Stimulated activated CD4-positive, alpha-beta T cell treated with anti-CD3 and anti-CD28 coated beads, Interleukin-15, amount 100 ng/mL, for 24 hours (primary cell): ENCODE measurements at regions not wholly inside any gene's neighbourhood (a gene's known extent, or its start where the extent isn't known, plus 50 kb on each side); places are given as distances from the start of the nearest gene placed in this dataset.
"Not testable (repeated sequence)": the region's sequence is repeated elsewhere in the genome, so short reads cannot be mapped to it uniquely, and the experiment has no call there.

Experiments used
- DNase-seq: peaks from one replicate; pipeline ENCODE4 v3.0.0-alpha.2; 2020

DNA sequence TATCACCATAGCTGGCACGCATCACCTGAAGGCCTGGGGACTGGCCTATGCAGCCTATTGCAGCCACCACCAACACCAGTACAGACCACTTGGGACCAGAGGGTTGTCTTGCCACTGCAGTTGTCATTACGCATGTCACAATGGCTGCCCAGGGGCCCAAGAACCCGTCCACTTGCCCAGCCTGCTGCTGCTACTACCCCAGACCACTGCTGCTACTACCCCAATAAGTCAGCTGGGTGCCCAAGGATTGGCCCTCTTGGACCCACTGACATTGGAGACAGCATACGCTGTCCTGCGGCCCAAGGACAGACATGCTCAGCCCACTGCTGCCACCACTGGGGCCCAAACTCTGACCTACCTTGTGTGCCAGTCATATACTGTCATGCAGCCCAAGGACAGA lies 102.7 kb upstream of the OR9Q1 start:
- no peak for DNase-seq

DNA sequence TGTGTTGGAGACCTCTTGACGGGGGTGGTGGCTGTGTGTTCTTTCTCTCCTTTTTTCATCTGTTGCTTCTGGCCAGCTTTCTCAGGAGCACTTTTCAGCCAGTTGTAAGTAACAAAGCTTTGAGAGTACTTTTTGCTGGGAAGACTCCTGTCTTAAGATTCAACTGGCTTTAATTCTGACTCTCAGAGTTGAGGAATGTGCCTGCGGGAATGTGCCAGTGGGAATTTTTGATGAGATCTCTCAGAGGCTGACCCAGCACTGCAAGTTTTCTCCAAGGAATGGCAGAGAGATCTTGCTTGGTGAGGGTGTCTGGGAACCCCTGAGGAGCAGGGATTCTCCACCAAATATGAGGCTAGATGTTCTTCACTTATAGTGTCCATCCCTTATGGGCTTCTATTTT lies 91.6 kb upstream of the OR9Q1 start:
- DNase-seq: no peak

DNA sequence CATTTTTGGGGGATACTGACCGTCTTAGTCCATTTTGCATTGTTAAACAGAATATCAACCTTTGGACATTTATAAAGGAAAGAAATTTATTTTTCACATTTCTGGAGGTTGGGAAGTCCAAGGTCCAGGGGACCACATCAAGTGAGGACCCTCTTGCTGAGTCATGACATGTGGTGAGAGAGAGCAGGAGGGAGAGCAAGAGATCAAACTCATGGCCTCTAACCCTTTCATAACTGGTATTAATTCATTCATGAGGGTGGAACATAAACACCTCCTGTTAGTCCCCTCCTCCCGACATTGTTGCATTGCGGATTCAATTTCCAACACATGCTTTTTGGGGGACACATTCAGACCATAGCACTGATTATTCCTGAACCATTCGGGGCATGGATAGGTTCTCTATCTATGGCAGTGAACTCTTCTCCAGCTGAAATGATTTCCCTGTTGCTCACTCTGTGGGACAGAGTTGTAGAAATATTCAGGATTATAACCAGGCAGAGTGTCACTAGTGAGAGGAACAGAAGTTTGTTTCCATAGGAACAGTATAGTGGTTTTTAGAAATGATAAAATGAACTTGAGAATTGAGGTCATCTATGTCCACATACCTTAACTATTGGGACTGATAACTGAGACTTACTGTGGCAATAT lies 88.2 kb upstream of the OR9Q1 start:
- no peak for DNase-seq

DNA sequence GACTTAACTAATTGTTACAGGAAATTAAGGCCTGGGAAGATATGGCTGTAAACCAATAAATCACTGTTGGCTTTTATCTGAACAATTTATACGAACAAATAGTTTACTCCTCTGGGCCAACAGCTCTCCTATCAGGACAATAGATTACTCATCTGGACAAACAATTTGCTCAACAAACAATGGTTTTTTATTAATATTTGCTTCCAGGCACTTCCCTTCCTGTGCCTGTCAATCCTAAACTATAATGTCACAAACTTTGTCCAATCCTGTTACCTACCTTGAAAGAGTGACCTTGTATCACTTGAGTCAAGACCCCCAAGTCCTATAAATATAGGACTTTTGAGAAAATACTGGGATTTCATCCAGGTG lies 87.6 kb upstream of the OR9Q1 start:
- DNase-seq: no peak

GRCh38 chr11:57937431-57937830 lies 86.2 kb upstream of the OR9Q1 start:
- no peak for DNase-seq

- DNase-seq: no peak
Measured at GRCh38 chr11:57938351-57938750, 85.3 kb upstream of the OR9Q1 start.

DNA sequence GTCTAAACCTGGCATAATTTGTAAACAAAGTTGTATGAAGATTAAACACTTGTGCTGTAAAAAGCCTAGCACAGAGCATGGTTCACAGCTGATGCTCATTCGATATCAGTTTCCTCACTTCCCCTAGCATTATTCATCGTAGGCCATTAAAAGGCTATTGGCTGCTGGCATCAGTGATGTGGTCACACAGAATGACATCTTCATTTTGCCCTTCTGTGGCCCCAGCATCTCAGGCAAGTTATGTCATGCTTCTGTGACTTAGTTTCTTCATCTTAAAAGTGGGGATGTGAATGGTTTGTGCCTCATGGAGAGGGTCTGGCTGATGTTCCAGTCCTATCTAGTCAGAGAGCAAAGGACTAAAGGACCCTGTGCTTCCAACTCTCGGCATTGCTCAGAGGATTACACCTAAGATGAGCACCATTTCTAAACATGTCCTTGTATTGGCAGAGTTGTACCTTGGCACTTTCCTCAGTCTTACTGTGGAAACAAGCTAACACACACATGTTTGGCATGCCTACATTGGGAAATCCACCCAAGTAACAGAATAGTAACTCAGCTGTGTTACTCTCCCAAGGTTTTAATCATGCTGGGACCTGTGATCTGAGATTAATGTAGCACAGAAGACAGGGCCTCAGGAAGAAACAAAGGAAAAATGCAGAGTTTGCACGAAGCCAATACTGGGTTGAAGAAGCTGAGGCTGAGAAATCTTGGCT lies 83.5 kb upstream of the OR9Q1 start:
- no peak for DNase-seq

DNA sequence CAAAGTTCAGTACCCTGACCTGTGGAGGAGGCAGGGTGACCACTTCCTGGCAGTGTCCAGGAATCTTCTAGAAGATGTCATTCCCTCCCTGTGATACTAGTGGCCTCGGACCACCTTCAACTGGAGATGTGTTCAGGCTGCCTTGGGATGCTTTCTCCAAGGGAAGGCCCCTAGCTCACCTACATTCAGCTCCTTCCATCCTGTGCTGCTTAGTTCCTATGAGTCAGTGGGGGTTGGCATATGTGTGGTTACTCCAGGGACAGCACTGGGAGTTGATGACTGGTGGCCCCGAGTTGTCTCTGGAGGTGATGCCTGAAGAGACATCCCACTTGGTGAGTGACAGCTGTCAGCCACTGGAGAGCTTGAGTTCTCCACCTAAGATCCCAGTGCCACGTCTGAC lies 81.8 kb upstream of the OR9Q1 start:
- DNase-seq: no peak

DNA sequence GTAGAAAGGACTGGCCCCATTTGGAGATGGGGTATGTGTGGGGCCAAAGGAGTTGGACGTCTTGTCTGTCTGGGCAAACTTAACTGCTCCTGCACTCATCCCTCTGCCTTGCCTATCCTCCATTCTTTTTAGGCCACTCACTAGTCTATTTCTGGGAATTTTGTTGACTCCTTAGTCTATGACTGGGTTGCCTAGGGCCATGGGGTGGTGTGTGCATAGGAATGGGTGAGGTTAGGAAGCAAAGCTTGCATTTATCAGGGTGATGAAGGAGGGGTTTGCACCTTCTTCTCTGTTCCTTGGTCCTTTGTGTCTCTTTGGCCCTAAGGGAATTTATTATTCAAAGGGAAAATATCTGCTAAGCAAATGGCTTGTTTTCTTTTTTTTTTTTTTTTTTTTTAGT lies 80.9 kb upstream of the OR9Q1 start:
- DNase-seq: no peak

GRCh38 chr11:57943766-57944165 lies 79.9 kb upstream of the OR9Q1 start:
- DNase-seq: not testable (repeated sequence)

GRCh38 chr11:57946628-57947027 lies 77.1 kb upstream of the OR9Q1 start:
- DNase-seq: no peak

GRCh38 chr11:57964660-57965059 lies 59.0 kb upstream of the OR9Q1 start:
- no peak for DNase-seq

DNA sequence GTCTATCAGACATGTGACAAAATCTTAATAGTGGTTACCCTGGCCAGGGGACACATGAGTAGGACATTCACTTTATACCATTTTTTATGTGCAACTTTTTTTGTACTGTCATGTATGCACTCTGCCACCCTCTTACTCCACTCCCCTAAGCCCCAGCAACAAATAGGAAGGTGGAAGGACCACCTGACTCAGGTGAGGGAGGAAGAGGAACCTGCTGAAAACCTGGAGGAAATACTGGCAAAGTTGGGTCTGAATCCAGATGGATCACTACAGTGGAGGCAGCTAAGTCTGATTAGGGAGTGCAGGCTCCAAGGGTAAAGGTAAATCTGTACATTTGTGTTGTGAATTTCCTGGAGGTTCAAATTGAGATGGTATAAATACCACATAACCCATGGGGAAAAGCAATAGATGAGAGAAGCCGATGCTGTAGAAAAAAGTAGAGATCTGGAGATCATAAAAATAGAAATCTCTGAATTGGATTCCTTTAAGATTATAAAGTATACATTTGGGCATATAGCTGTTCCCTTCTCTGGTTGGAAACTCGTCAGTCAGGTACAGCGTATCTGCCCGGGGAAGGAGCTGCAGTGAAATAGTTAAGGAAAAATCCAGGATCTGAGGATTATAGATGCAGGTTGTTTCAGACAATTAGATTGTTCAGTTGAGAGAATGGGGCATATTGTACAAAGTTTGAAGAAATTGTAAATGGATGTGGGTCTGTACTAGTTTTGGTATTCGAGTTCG lies 52.2 kb upstream of the OR9Q1 start:
- no peak for DNase-seq

DNA sequence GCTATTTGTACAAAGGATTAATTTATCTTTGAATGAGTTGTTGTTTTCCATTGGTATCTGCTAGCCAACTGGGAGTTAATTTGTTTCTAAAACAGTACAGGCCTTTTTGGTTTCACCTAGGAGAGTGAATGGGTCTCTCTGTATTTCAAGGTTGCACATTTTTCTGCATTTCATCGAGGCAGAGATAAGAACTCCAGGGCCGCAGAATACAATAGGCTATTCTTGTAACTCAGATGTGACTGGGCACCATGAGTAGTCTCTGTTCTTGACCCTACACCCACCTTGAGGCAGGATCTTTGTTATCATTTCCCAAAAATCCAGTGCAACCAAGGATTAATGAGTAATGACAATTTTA lies 51.7 kb upstream of the OR9Q1 start:
- DNase-seq: no peak
